GM21529 (cell line): ENCODE measurements at regions not wholly inside any gene's neighbourhood (a gene's known extent, or its start where the extent isn't known, plus 50 kb on each side); places are given as distances from the start of the nearest gene placed in this dataset.
"Not testable (repeated sequence)": the region's sequence is repeated elsewhere in the genome, so short reads cannot be mapped to it uniquely, and the experiment has no call there.

Experiments
- ATAC-seq: cut with Tn5 transposase; IDR thresholded peaks from one replicate; pipeline ENCODE4 v1.9.1; 2021; ENCODE audit not compliant: unreplicated experiment

GRCh38 chr6:128739112-128739511 is 143.8 kb upstream of the LAMA2 start:
- ATAC-seq, result no peak

GRCh38 chr6:128738112-128738511 is 144.8 kb upstream of the LAMA2 start:
- ATAC-seq, result no peak

- ATAC-seq, result no peak
Measured at GRCh38 chr6:128736780-128737179, 146.2 kb upstream of the LAMA2 start.

GRCh38 chr6:128731249-128732165 is 151.4 kb upstream of the LAMA2 start:
- ATAC-seq, result no peak

- no peak for ATAC-seq
Measured at GRCh38 chr6:128727500-128727899, 155.4 kb upstream of the LAMA2 start.

GRCh38 chr6:128725271-128726233 is 157.4 kb upstream of the LAMA2 start:
- ATAC-seq, result peak; percentile 54

- no peak for ATAC-seq
Measured at GRCh38 chr6:128724738-128725137, 158.2 kb upstream of the LAMA2 start.

- ATAC-seq, result no peak
Measured at GRCh38 chr6:128723667-128724066, 159.3 kb upstream of the LAMA2 start.

GRCh38 chr6:128720891-128721290 is 162.0 kb upstream of the LAMA2 start:
- no peak for ATAC-seq

GRCh38 chr6:128719786-128720185 is 163.2 kb upstream of the LAMA2 start:
- no peak for ATAC-seq

GRCh38 chr6:128713461-128713860 is 169.5 kb upstream of the LAMA2 start:
- no peak for ATAC-seq

- ATAC-seq, result no peak
Measured at GRCh38 chr6:128712898-128713297, 170.0 kb upstream of the LAMA2 start.

GRCh38 chr6:128711149-128711548 is 171.8 kb upstream of the LAMA2 start:
- no peak for ATAC-seq

- ATAC-seq, result no peak
Measured at GRCh38 chr6:128710315-128710714, 172.6 kb upstream of the LAMA2 start.

GRCh38 chr6:128704601-128705000 is 178.3 kb upstream of the LAMA2 start:
- ATAC-seq, result no peak

- ATAC-seq, result not testable (repeated sequence)
Measured at GRCh38 chr6:128703794-128704193, 179.1 kb upstream of the LAMA2 start.

GRCh38 chr6:128696691-128697689 is 176.6 kb upstream of the PTPRK start:
- ATAC-seq, result no peak

- ATAC-seq, result peak; percentile 85
Measured at GRCh38 chr6:128694303-128695009, 174.1 kb upstream of the PTPRK start.

GRCh38 chr6:128690063-128690462 is 169.7 kb upstream of the PTPRK start:
- no peak for ATAC-seq

GRCh38 chr6:128686084-128686483 is 165.7 kb upstream of the PTPRK start:
- no peak for ATAC-seq
